Coronary artery (tissue), 2 donors: ENCODE measurements at regions not wholly inside any gene's neighbourhood (a gene's known extent, or its start where the extent isn't known, plus 50 kb on each side); places are given as distances from the start of the nearest gene placed in this dataset.
"Not testable (repeated sequence)": the region's sequence is repeated elsewhere in the genome, so short reads cannot be mapped to it uniquely, and the experiment has no call there.

Experiments
- DNase-seq: peaks from one replicate; pipeline ENCODE4 v3.0.0-alpha.2; 2017; ENCODE audit warnings: low spot score
- H3K27ac ChIP-seq, 2 donors: fragments of 200-600 bp; sonication (generic); one replicate each; pipeline ENCODE4 v1.5.1; 2016 to 2019
- H3K4me3 ChIP-seq: fragments of 200-600 bp; sonication (generic); 2 replicates; pipeline ENCODE4 v1.5.1; 2016; ENCODE audit warnings: mild to moderate bottlenecking, moderate library complexity
- TF ChIP-seq, protein P1 (sequence below): fragments of 200-600 bp; sonication (generic); IDR thresholded peaks from one replicate; pipeline ENCODE4 v1.5.1; 2019; ENCODE audit warnings: antibody characterized with exemption

DNA sequence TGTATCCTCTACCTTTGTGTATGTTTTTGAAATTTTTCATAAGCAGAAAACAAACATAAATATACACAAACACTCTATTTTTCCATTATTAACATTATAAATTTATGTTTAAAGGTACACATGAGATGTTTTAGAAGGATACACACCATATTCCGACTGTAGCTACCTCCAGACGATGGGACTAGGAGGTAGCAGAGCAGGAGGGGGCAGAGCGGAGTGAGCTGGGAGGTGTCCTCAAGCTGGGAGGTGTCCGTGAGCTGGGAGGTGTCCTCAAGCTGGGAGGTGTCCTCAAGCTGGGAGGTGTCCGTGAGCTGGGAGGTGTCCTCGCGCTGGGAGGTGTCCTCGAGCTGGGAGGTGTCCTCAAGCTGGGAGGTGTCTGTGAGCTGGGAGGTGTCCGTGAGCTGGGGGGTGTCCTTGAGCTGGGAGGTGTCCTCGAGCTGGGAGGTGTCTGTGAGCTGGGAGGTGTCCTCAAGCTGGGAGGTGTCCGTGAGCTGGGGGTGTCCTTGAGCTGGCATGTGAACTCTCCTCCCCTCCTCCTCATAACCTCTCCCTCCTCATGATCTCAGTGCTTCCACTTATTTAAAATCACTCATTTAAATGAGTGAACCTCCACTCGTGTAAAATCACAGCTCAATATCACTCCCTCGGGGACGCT, 346.9 kb upstream of the SFSWAP start:
- TF ChIP-seq, protein P1, sequence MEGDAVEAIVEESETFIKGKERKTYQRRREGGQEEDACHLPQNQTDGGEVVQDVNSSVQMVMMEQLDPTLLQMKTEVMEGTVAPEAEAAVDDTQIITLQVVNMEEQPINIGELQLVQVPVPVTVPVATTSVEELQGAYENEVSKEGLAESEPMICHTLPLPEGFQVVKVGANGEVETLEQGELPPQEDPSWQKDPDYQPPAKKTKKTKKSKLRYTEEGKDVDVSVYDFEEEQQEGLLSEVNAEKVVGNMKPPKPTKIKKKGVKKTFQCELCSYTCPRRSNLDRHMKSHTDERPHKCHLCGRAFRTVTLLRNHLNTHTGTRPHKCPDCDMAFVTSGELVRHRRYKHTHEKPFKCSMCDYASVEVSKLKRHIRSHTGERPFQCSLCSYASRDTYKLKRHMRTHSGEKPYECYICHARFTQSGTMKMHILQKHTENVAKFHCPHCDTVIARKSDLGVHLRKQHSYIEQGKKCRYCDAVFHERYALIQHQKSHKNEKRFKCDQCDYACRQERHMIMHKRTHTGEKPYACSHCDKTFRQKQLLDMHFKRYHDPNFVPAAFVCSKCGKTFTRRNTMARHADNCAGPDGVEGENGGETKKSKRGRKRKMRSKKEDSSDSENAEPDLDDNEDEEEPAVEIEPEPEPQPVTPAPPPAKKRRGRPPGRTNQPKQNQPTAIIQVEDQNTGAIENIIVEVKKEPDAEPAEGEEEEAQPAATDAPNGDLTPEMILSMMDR, result no peak
- DNase-seq, result peak; percentile 65

DNA sequence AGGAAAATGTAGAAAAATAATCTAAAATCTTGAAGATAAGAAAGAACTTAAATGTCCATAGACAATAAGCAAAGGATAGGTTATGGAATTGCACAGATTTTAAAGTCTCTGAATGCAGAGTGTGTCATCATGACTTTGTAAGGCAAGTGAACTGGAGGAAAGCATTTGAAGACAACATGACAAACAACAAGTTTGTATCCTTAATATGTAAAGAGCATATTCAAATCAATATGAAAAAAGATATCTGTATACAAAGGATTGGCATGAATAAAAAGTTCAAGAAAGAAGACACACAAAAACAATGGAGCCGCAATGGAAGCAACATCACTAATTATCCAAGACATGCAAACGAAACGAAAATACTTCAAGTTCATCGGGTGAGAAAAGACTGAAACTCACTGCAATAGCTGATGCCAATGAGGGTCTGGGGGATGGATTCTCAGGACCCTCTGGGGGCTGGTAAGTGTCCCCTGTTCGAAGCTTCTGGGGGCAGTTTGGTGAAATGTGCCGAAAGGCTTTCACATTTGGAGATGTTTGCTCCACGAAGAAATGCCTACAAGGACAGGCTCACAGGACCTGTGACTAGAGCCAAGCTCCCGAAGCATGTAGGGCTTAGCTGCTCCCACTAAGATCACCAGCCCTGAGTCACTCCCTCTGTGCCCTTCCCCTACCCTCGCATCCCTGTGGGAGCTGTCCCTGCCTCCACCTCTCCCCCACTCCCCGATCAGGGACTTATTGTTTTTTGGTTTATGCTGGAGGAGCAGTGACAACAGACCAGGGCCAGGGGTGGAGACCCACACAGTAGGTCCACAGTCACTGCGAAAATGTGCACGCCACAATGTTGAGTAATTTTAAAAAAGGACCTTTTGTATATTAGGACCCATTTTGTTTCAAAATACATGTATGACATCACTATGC, 345.7 kb upstream of the SFSWAP start:
- no peak for DNase-seq
- no peak overlapping the region for H3K4me3 ChIP-seq
- TF ChIP-seq, protein P1, result no peak
- no peak overlapping the region for H3K27ac ChIP-seq

More for the DNA sequence above, 346.9 kb upstream of the SFSWAP start:
- Histone ChIP-seq H3K27ac (no peak overlapping the region), H3K4me3 (no peak overlapping the region)

DNA sequence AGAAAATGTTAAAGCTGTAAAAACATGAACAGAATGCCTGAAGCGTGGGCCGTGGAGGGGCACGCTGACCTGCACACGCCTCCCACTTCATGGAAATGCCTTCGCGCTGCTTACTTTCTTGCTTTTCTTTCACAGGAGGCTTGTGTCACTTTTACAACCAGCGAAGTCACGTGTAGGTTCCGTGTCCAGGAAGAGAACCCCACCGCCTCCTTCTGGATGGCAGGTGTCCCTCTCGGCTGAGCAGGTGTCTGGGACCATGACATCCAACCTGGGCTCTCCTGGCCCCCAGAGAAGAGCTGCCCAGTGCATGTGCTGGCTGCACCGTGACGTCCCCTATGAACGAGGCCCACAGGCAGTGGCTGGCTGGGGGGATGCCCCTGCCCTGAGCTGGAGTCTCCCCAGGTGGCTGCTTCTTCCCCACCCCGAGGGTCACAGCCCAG, 345.0 kb upstream of the SFSWAP start:
- Histone ChIP-seq H3K27ac (no peak overlapping the region), H3K4me3 (no peak overlapping the region)
- DNase-seq, result no peak
- TF ChIP-seq, protein P1, result no peak

DNA sequence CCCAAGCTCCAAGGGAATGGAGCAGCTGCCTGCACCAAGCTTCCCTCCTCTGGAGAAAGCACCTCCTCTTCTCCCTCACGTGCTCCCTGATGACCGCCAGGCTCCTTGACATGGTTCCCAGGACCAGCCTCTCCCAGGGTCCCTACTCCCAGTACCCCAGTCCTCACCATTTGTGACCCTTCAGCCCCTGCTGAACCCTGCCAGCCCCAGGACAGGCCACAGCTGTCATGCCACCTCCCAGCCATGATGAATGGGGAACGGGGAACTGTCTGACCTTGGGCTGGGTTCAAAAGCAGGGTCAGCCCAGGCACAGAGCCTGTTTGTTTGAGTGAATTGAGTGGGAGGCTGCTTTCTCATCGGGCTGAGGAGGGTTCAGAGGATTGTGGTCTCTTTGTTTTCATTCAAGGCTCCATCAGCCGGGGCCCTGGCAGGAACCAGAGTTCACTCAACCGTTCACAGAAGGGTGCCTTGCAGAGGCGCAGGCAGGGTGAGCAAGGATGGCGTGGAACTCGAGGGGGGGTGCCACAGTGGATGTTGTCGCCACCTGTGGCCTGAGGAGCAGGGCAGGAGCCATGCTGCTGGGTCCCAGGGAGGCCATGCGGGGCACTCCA, 344.5 kb upstream of the SFSWAP start:
- H3K4me3 ChIP-seq, result no peak overlapping the region
- no peak overlapping the region for H3K27ac ChIP-seq
- DNase-seq, result no peak
- TF ChIP-seq, protein P1, result no peak

DNA sequence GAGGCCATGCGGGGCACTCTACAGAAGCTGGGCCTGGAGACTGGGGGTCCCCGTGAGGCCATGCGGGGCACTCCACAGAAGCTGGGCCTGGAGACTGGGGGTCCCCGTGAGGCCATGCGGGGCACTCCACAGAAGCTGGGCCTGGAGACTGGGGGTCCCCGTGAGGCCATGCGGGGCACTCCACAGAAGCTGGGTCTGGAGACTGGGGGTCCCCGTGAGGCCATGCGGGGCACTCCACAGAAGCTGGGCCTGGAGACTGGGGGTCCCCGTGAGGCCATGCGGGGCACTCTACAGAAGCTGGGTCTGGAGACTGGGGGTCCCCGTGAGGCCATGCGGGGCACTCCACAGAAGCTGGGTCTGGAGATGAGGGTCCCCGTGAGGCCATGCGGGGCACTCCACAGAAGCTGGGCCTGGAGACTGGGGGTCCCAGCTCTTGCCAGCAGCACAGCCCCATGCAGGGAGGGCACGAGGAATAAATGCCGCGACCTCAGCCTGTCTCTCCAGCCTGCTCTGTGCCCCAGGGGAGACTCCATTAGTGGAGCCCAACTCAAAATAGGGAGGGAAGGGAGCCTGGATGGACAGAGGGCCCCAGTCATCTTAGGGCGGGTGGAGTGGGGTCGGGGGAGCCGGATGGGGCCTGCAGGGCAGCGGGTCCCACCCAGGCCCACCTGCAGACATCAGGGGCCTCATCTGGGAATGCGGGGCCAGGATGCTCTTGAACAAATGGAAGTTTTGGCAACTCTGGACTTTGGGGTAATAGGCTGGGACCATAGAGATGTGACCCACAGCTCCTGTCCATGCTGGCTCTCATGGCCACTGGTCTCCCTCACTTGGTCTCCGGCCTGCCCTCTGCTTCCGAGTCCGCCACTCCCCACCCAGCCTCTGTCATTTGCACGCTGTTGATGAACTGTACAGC, 343.6 kb upstream of the SFSWAP start:
- not testable (repeated sequence) for DNase-seq, H3K27ac ChIP-seq

DNA sequence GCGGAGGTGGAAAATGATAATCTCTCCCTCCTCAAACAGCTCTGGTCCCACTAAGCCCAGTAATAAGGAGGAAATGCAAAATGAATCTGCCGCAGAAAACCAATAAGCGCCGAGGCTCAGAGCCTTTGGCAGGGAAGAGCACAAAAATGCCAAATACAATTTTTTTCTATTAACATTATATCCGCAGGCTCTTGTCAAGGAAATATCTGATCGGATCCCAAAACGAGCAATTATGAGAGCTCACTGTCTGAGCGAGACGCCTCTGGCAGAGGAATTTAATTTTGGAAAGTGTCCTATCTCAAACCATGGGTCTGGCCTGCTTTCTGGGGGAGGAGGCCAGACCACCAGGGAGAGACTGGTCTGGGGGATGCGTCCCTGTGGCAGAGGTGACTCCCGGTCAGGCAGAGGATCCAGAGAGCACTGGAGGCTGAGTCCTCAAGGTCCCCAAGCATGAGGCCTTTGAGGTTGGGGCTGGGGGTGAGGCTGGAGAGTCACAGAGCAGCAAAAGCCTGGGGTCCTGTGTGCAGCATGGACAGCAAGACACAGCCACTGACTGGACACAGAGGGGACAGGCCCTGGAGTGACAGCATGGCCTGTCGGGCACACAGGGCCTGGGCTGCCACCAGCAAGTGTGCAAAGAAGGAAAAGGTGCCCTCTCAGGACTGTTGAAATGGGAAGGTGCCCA, 342.8 kb upstream of the SFSWAP start:
- Histone ChIP-seq H3K27ac (no peak overlapping the region), H3K4me3 (no peak overlapping the region)
- DNase-seq, result no peak
- TF ChIP-seq, protein P1, result no peak

More for the DNA sequence above, 343.6 kb upstream of the SFSWAP start:
- H3K4me3 ChIP-seq, result not testable (repeated sequence)
